ENCODE measurements at regions not wholly inside any gene's neighbourhood (a gene's known extent, or its start where the extent isn't known, plus 50 kb on each side); places are given as distances from the start of the nearest gene placed in this dataset.

DNA sequence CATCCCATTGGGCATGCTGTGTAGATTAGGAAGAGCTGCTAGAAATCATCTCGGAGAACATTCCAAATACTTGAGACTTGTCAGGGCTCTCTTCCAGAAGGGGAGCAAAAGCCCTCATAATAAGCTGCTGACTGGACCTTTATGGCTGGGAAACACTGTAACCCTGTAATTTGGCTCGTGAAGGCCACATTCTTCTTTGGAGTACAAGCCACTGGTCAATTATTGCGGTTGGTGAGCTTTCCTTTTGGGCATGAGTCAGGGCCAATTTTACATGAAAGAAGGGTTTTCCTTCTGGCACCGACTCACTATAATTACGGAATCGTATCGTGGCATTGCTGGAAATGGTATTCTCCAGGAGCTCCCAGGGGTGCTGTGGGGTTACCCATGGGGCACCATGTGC, 434.5 kb upstream of the RGMA start:
- H2BK20ac ChIP-seq (ENCODE audit: low read length), result no peak overlapping the region
- no peaks in the 10 kb centered on the region for H3K79me2 ChIP-seq (ENCODE audit: control insufficient read depth in 1 of 2, insufficient read depth in 2 of 2, low read length in 2 of 2)
- no peak overlapping the region for H2BK15ac ChIP-seq (ENCODE audit: low read length)
- no peaks in the 10 kb centered on the region for H4K20me1 ChIP-seq (replicated peaks in 1 of 2; ENCODE audit: control insufficient read depth in 1 of 2, insufficient read depth in 2 of 2, low read length in 2 of 2)
- H4K5ac ChIP-seq (ENCODE audit: insufficient read length, low read depth, low read length), result no peak overlapping the region
- H3K4me1 ChIP-seq (replicated peaks in 1 of 4; ENCODE audit: control insufficient read depth in 3 of 4, insufficient read depth in 4 of 4, low read length in 3 of 4), result no peaks in the 10 kb centered on the region
- H2BK5ac ChIP-seq (ENCODE audit: low read depth, low read length), result no peak overlapping the region
- FAIRE-seq (no peak), DNase-seq (ENCODE audit: low read depth in 1 of 2, low spot score in 2 of 2) (no peak)
- H3K27ac ChIP-seq (ENCODE audit: low read depth, low read length), result no peak overlapping the region
- H4K8ac ChIP-seq (ENCODE audit: extremely low read depth, insufficient read depth, low read length), result no peak overlapping the region
- no peak overlapping the region for H3K4ac ChIP-seq (replicated peaks; ENCODE audit: insufficient read length, low read depth, low read length)
- H3K23ac ChIP-seq (ENCODE audit: insufficient read length), result no peak overlapping the region
- WGBS, 2 experiments (ENCODE audit: extremely low coverage in 1 of 2, insufficient coverage in 1 of 2, insufficient read length in 1 of 2, insufficient replicate concordance in 2 of 2, low coverage in 1 of 2, low lambda C conversion rate in 2 of 2, missing lambda C conversion rate in 1 of 2), result 92% methylated on average over 7 of the region's 7 CpGs; no CpG with 5 or more reads in 1 of the 2 experiments
- no peak overlapping the region for H2BK12ac ChIP-seq (ENCODE audit: low read depth, low read length)
- no peak overlapping the region for H2AFZ ChIP-seq (ENCODE audit: low read length)
- no peaks in the 10 kb centered on the region for H3K9me3 ChIP-seq (ENCODE audit: insufficient read depth in 2 of 2, low read depth in 1 of 2, low read length in 1 of 2)
- H3K4me2 ChIP-seq (ENCODE audit: insufficient read depth in 1 of 2, low read depth in 2 of 2, low read length in 2 of 2), result no peak overlapping the region
- H3K56ac ChIP-seq (replicated peaks; ENCODE audit: insufficient read length, low read depth, low read length), result no peak overlapping the region
- no peak overlapping the region for H3K18ac ChIP-seq (ENCODE audit: extremely low read depth, low read length)
- ChIA-PET POLR2A (ENCODE audit: partially characterized antibody) (no interaction called here), CTCF (ENCODE audit: partially characterized antibody) (interaction anchor here (1.5 kb wide), 1 partner anchor 452 kb away, joined by 4 read pairs; no protein-coding TSS in a partner anchor)
- H3K79me1 ChIP-seq (ENCODE audit: low read depth, low read length), result no peaks in the 10 kb centered on the region
- H2BK120ac ChIP-seq (replicated peaks; ENCODE audit: low read depth, low read length), result no peak overlapping the region
- no peaks in the 10 kb centered on the region for H3K27me3 ChIP-seq (replicated peaks in 1 of 4; ENCODE audit: control insufficient read depth in 3 of 4, extremely low read depth in 1 of 4, insufficient read depth in 3 of 4, low read length in 3 of 4)
- no peak overlapping the region for H2AK5ac ChIP-seq (ENCODE audit: low read depth, low read length)
- no peaks in the 10 kb centered on the region for H3K36me3 ChIP-seq (ENCODE audit: control insufficient read depth in 2 of 4, insufficient read depth in 4 of 4, low read length in 3 of 4)
- H3K23me2 ChIP-seq (ENCODE audit: low read depth, low read length), result no peaks in the 10 kb centered on the region
- H4K91ac ChIP-seq (replicated peaks; ENCODE audit: insufficient read length, low read length), result no peak overlapping the region
- TF ChIP-seq MAFK (IDR thresholded peaks at IDR 0.05; ENCODE audit: low read depth, low read length) (no peak), SAP30 (IDR thresholded peaks at IDR 0.05; ENCODE audit: insufficient read depth, insufficient replicate concordance, low read length) (no peak), EP300 (IDR thresholded peaks at IDR 0.05; ENCODE audit: borderline replicate concordance in 1 of 2, low read depth in 2 of 2, low read length in 2 of 2) (no peak), GABPA (IDR thresholded peaks at IDR 0.05; ENCODE audit: borderline replicate concordance, insufficient read depth, low read length) (no peak), NRF1 (IDR thresholded peaks at IDR 0.05; ENCODE audit: low read depth, low read length) (no peak), SRF (IDR thresholded peaks at IDR 0.05; ENCODE audit: low read depth, low read length) (no peak), SIN3A (conservative IDR thresholded peaks at IDR 0.05 in 1 of 2, IDR thresholded peaks at IDR 0.05 in 1 of 2; ENCODE audit: low read depth in 1 of 2, low read length in 2 of 2) (no peak), CHD1 (IDR thresholded peaks at IDR 0.05; ENCODE audit: low read depth, low read length) (no peak), KDM5A (IDR thresholded peaks at IDR 0.05; ENCODE audit: low read length) (no peak), TEAD4 (IDR thresholded peaks at IDR 0.05; ENCODE audit: low read depth, low read length) (no peak), JUND (IDR thresholded peaks at IDR 0.05; ENCODE audit: low read length) (no peak), TAF7 (optimal IDR thresholded peaks at IDR 0.05; ENCODE audit: borderline replicate concordance, low read depth, low read length) (no peak)
- TF ChIP-seq, protein P1, sequence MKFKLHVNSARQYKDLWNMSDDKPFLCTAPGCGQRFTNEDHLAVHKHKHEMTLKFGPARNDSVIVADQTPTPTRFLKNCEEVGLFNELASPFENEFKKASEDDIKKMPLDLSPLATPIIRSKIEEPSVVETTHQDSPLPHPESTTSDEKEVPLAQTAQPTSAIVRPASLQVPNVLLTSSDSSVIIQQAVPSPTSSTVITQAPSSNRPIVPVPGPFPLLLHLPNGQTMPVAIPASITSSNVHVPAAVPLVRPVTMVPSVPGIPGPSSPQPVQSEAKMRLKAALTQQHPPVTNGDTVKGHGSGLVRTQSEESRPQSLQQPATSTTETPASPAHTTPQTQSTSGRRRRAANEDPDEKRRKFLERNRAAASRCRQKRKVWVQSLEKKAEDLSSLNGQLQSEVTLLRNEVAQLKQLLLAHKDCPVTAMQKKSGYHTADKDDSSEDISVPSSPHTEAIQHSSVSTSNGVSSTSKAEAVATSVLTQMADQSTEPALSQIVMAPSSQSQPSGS (IDR thresholded peaks at IDR 0.05; ENCODE audit: low read length), result no peak
- H3K4me3 ChIP-seq (ENCODE audit: extremely low read depth in 1 of 4, insufficient read depth in 2 of 4, low read depth in 3 of 4, low read length in 4 of 4), result no peak overlapping the region
- H3K14ac ChIP-seq (ENCODE audit: insufficient read length), result no peak overlapping the region
- H3K9ac ChIP-seq (replicated peaks in 1 of 4; ENCODE audit: extremely low read depth in 1 of 4, low read depth in 3 of 4, low read length in 3 of 4), result no peak overlapping the region

All from H1 (cell line).